Small intestine (tissue), 7 donors: ENCODE measurements at regions not wholly inside any gene's neighbourhood (a gene's known extent, or its start where the extent isn't known, plus 50 kb on each side); places are given as distances from the start of the nearest gene placed in this dataset.

ENCODE experiments used
- DNase-seq, 2 donors: peaks; one replicate each; pipeline versions ENCODE4 v3.0.0 to v3.0.0-alpha.2; 2013
- FAIRE-seq: peaks from 2 replicates; lab custom pipeline; 2012; peaks lifted over from hg19 to GRCh38; lab: Jason Lieb, UNC
- H3K27ac ChIP-seq, 3 donors: one replicate each; pipeline ENCODE4 v1.5.1; 2013; ENCODE audit warnings: low read length in 2 of 3, mild to moderate bottlenecking in 2 of 3, control low read depth in 1 of 3, inconsistent platforms in 1 of 3, low read depth in 1 of 3, moderate library complexity in 1 of 3
- H3K27me3 ChIP-seq, 3 donors: one replicate each; pipeline ENCODE4 v1.6.1; 2013; ENCODE audit warnings: low read length in 3 of 3, inconsistent platforms in 1 of 3; ENCODE audit not compliant: control insufficient read depth in 3 of 3, insufficient read depth in 3 of 3
- H3K36me3 ChIP-seq, 3 donors: one replicate each; pipeline ENCODE4 v1.6.1; 2013; ENCODE audit warnings: low read length in 3 of 3, inconsistent platforms in 1 of 3, low read depth in 1 of 3, mild to moderate bottlenecking in 1 of 3, moderate library complexity in 1 of 3; ENCODE audit not compliant: control insufficient read depth in 3 of 3, insufficient read depth in 2 of 3
- H3K4me1 ChIP-seq, 3 donors: one replicate each; pipeline ENCODE4 v1.6.1; 2013; ENCODE audit warnings: low read length in 2 of 3, inconsistent platforms in 1 of 3, low read depth in 1 of 3, mild to moderate bottlenecking in 1 of 3, moderate library complexity in 1 of 3; ENCODE audit not compliant: control insufficient read depth in 3 of 3, insufficient read depth in 2 of 3
- H3K4me3 ChIP-seq, 3 donors: one replicate each; pipeline ENCODE4 v1.5.1; 2013; ENCODE audit warnings: low read length in 3 of 3, control low read depth in 1 of 3, inconsistent platforms in 1 of 3, low read depth in 1 of 3, mild to moderate bottlenecking in 1 of 3, moderate library complexity in 1 of 3
- H3K9me3 ChIP-seq, 2 donors: one replicate each; pipeline ENCODE4 v1.6.1; 2013; ENCODE audit warnings: low read depth in 1 of 2, low read length in 1 of 2; ENCODE audit not compliant: control insufficient read depth in 2 of 2, insufficient read depth in 1 of 2
- WGBS, 3 donors: extraction: QIAGEN DNeasy Blood & Tissue Kit; methylation state at CpG; one replicate each; pipeline ENCODE4 v1.1.7; 2013; 5-methylcytosine and 5-hydroxymethylcytosine counted together
- donor health status: healthy with polysubstance abuse.
- donor health status: control.
- donor health status: control.
- donor health status: Bipolar disorder and iron deficiency.
- donor health status: healthy.

DNA sequence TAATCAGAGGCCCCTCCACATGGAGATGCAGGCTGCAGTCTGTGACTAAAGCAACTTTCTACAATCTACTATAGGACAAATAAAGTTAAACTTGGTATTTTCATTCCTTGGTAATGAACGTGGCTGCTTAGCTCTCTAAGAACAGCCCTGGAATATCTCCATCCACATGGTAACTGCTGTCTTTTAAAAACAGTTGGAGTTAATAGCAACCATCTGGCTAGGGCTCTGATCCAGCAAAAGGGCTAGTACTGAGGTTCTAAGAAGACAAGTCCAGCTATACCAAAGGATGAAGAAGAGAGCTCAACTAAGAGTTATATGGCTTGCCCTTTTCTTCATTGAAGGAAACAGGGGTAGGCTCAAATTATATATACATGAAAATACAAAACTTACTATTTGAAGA, 920.1 kb downstream of the FLRT2 start:
- no peak for FAIRE-seq
- Histone ChIP-seq H3K9me3 (no peaks in the 10 kb centered on the region), H3K36me3 (no peaks in the 10 kb centered on the region), H3K4me3 (no peak overlapping the region), H3K27ac (no peak overlapping the region), H3K27me3 (no peaks in the 10 kb centered on the region), H3K4me1 (no peaks in the 10 kb centered on the region)
- WGBS, 3 donors, result 44 to 73% (median 70%) methylated on average over 1 of the region's 1 CpG
- DNase-seq, result no peak

GRCh38 chr14:86442135-86442534, 912.2 kb downstream of the FLRT2 start:
- no peaks in the 10 kb centered on the region for H3K9me3 ChIP-seq
- no peaks in the 10 kb centered on the region for H3K36me3 ChIP-seq
- 69 to 87% (median 77%) methylated on average over 8 of the region's 8 CpGs for WGBS, 3 donors
- no peak overlapping the region for H3K27ac ChIP-seq
- DNase-seq (no peak), FAIRE-seq (no peak)
- H3K27me3 ChIP-seq, result no peaks in the 10 kb centered on the region
- H3K4me3 ChIP-seq, result no peak overlapping the region
- no peaks in the 10 kb centered on the region for H3K4me1 ChIP-seq

- Histone ChIP-seq H3K27ac (no peak overlapping the region), H3K4me1 (no peaks in the 10 kb centered on the region), H3K4me3 (no peak overlapping the region), H3K9me3 (no peaks in the 10 kb centered on the region), H3K36me3 (no peaks in the 10 kb centered on the region), H3K27me3 (no peaks in the 10 kb centered on the region)
- DNase-seq (no peak), FAIRE-seq (no peak)
- 72 to 92% (median 83%) methylated on average over 7 of the region's 7 CpGs for WGBS, 3 donors
These were observed 900.9 kb downstream of the FLRT2 start for GRCh38 chr14:86430853-86431252.

- 48 to 49% (median 48%) methylated on average over 2 of the region's 2 CpGs for WGBS, 3 donors
- Histone ChIP-seq H3K4me1 (no peaks in the 10 kb centered on the region), H3K36me3 (no peaks in the 10 kb centered on the region), H3K27me3 (no peaks in the 10 kb centered on the region), H3K4me3 (no peak overlapping the region), H3K9me3 (no peaks in the 10 kb centered on the region), H3K27ac (no peak overlapping the region)
- no peak for DNase-seq
- no peak for FAIRE-seq
These were observed 893.3 kb downstream of the FLRT2 start for GRCh38 chr14:86423214-86423613.

- no peaks in the 10 kb centered on the region for H3K4me1 ChIP-seq
- no peak for FAIRE-seq
- H3K27me3 ChIP-seq, result no peaks in the 10 kb centered on the region
- peaks cover 0 to 2% of the 10 kb centered on the region in 2 donors for H3K9me3 ChIP-seq
- no peak overlapping the region for H3K27ac ChIP-seq
- no peak overlapping the region for H3K4me3 ChIP-seq
- DNase-seq, result no peak
- H3K36me3 ChIP-seq, result no peaks in the 10 kb centered on the region
These were observed 890.2 kb downstream of the FLRT2 start for GRCh38 chr14:86420131-86420530.

DNA sequence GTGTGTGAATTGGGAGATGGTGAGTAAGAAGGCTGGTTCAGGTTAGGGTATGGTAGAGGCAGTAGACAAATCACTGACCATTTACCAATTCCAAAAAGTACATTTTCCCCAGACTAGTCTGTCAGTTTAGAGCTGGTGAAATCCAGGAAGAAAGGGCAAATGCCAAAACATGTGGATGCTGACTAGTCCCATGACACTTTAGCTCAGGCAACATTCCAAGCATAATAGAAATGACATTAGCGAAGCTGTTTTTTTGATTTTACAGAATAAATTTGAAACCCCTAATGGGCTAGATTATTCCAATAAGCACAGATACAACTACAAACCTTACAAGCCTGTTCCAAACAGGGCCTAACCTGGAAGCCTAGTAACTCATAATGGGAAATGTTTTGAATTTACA, 884.2 kb downstream of the FLRT2 start:
- WGBS, 3 donors, result 82 to 94% (median 94%) methylated on average over 1 of the region's 1 CpG
- H3K4me3 ChIP-seq, result no peak overlapping the region
- no peaks in the 10 kb centered on the region for H3K4me1 ChIP-seq
- DNase-seq, result no peak
- peaks cover 0 to 3% of the 10 kb centered on the region in 2 donors for H3K9me3 ChIP-seq
- H3K27ac ChIP-seq, result no peak overlapping the region
- no peak for FAIRE-seq
- no peaks in the 10 kb centered on the region for H3K27me3 ChIP-seq
- H3K36me3 ChIP-seq, result no peaks in the 10 kb centered on the region

DNA sequence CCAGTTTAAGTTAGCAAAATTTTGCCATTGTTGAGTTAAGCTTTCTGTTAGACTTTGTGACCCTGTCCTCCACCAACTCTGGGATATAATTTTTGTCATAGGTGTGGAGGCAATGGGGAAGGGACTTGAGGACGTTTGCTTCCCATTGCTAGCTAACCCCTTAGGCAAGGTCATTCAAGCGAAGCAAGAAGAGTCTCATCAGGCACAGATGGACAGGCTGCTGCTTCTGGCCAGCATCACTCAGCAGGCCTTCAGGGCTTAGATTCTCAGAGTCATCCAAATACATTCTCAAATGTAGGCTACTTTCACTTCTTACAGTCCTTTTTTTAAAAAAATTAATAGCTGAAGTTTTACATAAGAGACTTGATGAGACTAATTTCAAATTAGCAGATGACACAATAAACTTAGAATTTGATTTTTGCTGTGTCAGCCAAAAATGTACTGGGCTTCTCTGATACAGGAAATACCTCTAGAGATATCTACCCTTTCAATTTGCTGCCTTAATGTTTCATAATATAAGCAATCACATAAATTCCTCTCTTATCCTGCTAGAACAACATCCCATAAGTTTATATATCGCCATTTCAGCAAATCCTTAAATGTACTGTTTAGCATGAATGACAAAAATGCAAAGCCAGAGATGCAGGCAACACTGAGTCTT, 875.2 kb downstream of the FLRT2 start:
- FAIRE-seq, result no peak
- WGBS, 3 donors, result 59 to 63% (median 63%) methylated on average over 3 of the region's 3 CpGs
- Histone ChIP-seq H3K36me3 (no peaks in the 10 kb centered on the region), H3K9me3 (no peaks in the 10 kb centered on the region), H3K27me3 (no peaks in the 10 kb centered on the region), H3K27ac (no peak overlapping the region), H3K4me1 (no peaks in the 10 kb centered on the region), H3K4me3 (no peak overlapping the region)
- DNase-seq, result no peak

GRCh38 chr14:86404425-86404824, 874.5 kb downstream of the FLRT2 start:
- Histone ChIP-seq H3K27ac (no peak overlapping the region), H3K27me3 (no peaks in the 10 kb centered on the region), H3K4me3 (no peak overlapping the region), H3K9me3 (no peaks in the 10 kb centered on the region), H3K4me1 (no peaks in the 10 kb centered on the region), H3K36me3 (no peaks in the 10 kb centered on the region)
- WGBS, 3 donors, result 59 to 73% (median 61%) methylated on average over 2 of the region's 2 CpGs
- FAIRE-seq (no peak), DNase-seq (no peak)

DNA sequence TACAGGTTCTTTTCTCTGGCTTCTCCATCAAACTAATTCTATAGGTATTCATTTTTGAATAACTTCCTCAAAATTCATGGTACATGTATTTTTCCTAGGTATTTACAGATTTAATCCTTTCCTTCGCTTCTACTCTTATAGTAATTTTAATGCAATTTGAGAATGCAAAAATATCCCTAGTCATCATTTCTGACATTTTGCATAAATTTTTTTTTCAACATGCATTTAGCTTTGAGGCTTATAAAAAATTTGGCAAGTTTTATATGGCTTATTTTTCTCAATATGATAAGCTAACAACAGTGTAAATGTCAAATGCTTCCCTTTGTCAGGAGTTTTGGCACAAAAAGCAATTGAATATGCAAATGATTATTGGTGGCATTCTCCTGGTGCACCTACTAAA, 872.6 kb downstream of the FLRT2 start:
- WGBS, 3 donors, result 71 to 85% (median 81%) methylated on average over 1 of the region's 1 CpG
- FAIRE-seq, result no peak
- H3K27ac ChIP-seq, result no peak overlapping the region

More for the DNA sequence above, 872.6 kb downstream of the FLRT2 start:
- no peaks in the 10 kb centered on the region for H3K4me1 ChIP-seq
- no peak for DNase-seq
- no peak overlapping the region for H3K4me3 ChIP-seq
- H3K36me3 ChIP-seq, result no peaks in the 10 kb centered on the region
- H3K27me3 ChIP-seq, result no peaks in the 10 kb centered on the region
- no peaks in the 10 kb centered on the region for H3K9me3 ChIP-seq
